H9 (cell line): ENCODE measurements at regions not wholly inside any gene's neighbourhood (a gene's known extent, or its start where the extent isn't known, plus 50 kb on each side); places are given as distances from the start of the nearest gene placed in this dataset.

ENCODE experiments used
- DNase-seq: peaks from one replicate; pipeline ENCODE4 v3.0.0-alpha.2; 2017
- H2AFZ ChIP-seq: one replicate; pipeline ENCODE4 v1.6.1; 2013; ENCODE audit warnings: mild to moderate bottlenecking, low read length, control low read depth, moderate library complexity
- H2AK5ac ChIP-seq: 2 replicates; pipeline ENCODE4 v1.6.1; 2013; ENCODE audit warnings: low read length, control low read depth, mixed read lengths; ENCODE audit not compliant: insufficient read length
- H2BK120ac ChIP-seq: one replicate; pipeline ENCODE4 v1.6.1; 2013; ENCODE audit warnings: low read depth, mild to moderate bottlenecking, low read length, control low read depth, inconsistent platforms; ENCODE audit not compliant: poor library complexity, severe bottlenecking
- H2BK12ac ChIP-seq: 2 replicates; pipeline ENCODE4 v1.6.1; 2013; ENCODE audit warnings: low read length, control low read depth, mixed read lengths, low read depth; ENCODE audit not compliant: insufficient read length
- H2BK15ac ChIP-seq: 2 replicates; pipeline ENCODE4 v1.6.1; 2013; ENCODE audit warnings: low read depth, low read length, control low read depth
- H2BK20ac ChIP-seq: one replicate; pipeline ENCODE4 v1.6.1; 2013; ENCODE audit warnings: low read depth, mild to moderate bottlenecking, low read length, control low read depth, inconsistent platforms; ENCODE audit not compliant: poor library complexity, severe bottlenecking
- H2BK5ac ChIP-seq: 2 replicates; pipeline ENCODE4 v1.6.1; 2013; ENCODE audit warnings: low read length, control low read depth, mixed read lengths; ENCODE audit not compliant: insufficient read length
- H3K14ac ChIP-seq: 2 replicates; pipeline ENCODE4 v1.6.1; 2013; ENCODE audit warnings: low read length, control low read depth; ENCODE audit not compliant: insufficient read depth
- H3K18ac ChIP-seq: 2 replicates; pipeline ENCODE4 v1.6.1; 2013; ENCODE audit warnings: low read depth, mild to moderate bottlenecking, mixed read lengths, low read length, control low read depth; ENCODE audit not compliant: insufficient read length
- H3K23ac ChIP-seq: 2 replicates; pipeline ENCODE4 v1.6.1; 2013; ENCODE audit warnings: low read length, control low read depth, mixed read lengths, low read depth; ENCODE audit not compliant: insufficient read length
- H3K23me2 ChIP-seq: 2 replicates; pipeline ENCODE4 v1.6.1; 2013; ENCODE audit warnings: low read depth, mild to moderate bottlenecking, mixed read lengths, low read length, control low read depth; ENCODE audit not compliant: insufficient read length, poor library complexity, severe bottlenecking
- H3K27ac ChIP-seq: 2 replicates; pipeline ENCODE4 v1.5.1; 2013; ENCODE audit warnings: low read length, control low read depth, mixed read lengths, low read depth; ENCODE audit not compliant: insufficient read length
- H3K27me3 ChIP-seq: 2 replicates; pipeline ENCODE4 v1.6.1; 2013; ENCODE audit warnings: low read length, control low read depth, inconsistent platforms; ENCODE audit not compliant: insufficient read depth
- H3K4ac ChIP-seq: 2 replicates; pipeline ENCODE4 v1.6.1; 2013; ENCODE audit warnings: low read depth, mild to moderate bottlenecking, control low read depth, inconsistent platforms, low read length, moderate library complexity
- H3K4me1 ChIP-seq: 2 replicates; pipeline ENCODE4 v1.6.1; 2013; ENCODE audit warnings: low read length, control low read depth, inconsistent platforms; ENCODE audit not compliant: insufficient read depth
- H3K4me2 ChIP-seq: 2 replicates; pipeline ENCODE4 v1.6.1; 2013; ENCODE audit warnings: low read length, control low read depth, mixed read lengths; ENCODE audit not compliant: insufficient read length, insufficient read depth
- H3K56ac ChIP-seq: 2 replicates; pipeline ENCODE4 v1.6.1; 2013; ENCODE audit warnings: low read depth, mild to moderate bottlenecking, mixed read lengths, low read length, control low read depth; ENCODE audit not compliant: insufficient read length
- H3K79me1 ChIP-seq: 2 replicates; pipeline ENCODE4 v1.6.1; 2013; ENCODE audit warnings: low read depth, mild to moderate bottlenecking, moderate library complexity, low read length, control low read depth, inconsistent platforms; ENCODE audit not compliant: insufficient read depth, poor library complexity, severe bottlenecking
- H3K79me2 ChIP-seq: 2 replicates; pipeline ENCODE4 v1.6.1; 2013; ENCODE audit warnings: low read length, control low read depth, inconsistent platforms; ENCODE audit not compliant: insufficient read depth
- H3K9ac ChIP-seq: 2 replicates; pipeline ENCODE4 v1.6.1; 2013; ENCODE audit warnings: low read length, control low read depth, mixed read lengths; ENCODE audit not compliant: insufficient read length; ENCODE audit errors: extremely low read depth
- H3K9me3 ChIP-seq: one replicate; pipeline ENCODE4 v1.6.1; 2013; ENCODE audit warnings: low read depth, low read length, inconsistent platforms; ENCODE audit not compliant: control insufficient read depth
- H3T11ph ChIP-seq: one replicate; pipeline ENCODE4 v1.6.1; 2013; ENCODE audit warnings: mild to moderate bottlenecking, low read length, control low read depth, inconsistent platforms
- H4K20me1 ChIP-seq: one replicate; pipeline ENCODE4 v1.6.1; 2013; ENCODE audit not compliant: control insufficient read depth, insufficient read length, insufficient read depth
- H4K5ac ChIP-seq: 2 replicates; pipeline ENCODE4 v1.6.1; 2013; ENCODE audit warnings: low read depth, mild to moderate bottlenecking, mixed read lengths, low read length, control low read depth; ENCODE audit not compliant: insufficient read length
- H4K8ac ChIP-seq: replicated peaks from 2 replicates; pipeline ENCODE4 v1.6.1; 2013; ENCODE audit warnings: low read length, control low read depth, mixed read lengths, low read depth; ENCODE audit not compliant: insufficient read length
- H4K91ac ChIP-seq: 2 replicates; pipeline ENCODE4 v1.6.1; 2013; ENCODE audit warnings: low read depth, mild to moderate bottlenecking, moderate library complexity, mixed read lengths, low read length, control low read depth; ENCODE audit not compliant: insufficient read length
- H3K27ac Mint-ChIP-seq, 3 experiments: 2 replicates in 2 of 3; 3 replicates in 1 of 3; pipeline ENCODE4 v1.8.0; 2020 to 2021; ENCODE audit warnings: mixed read lengths in 3 of 3, mild to moderate bottlenecking in 1 of 3, moderate library complexity in 1 of 3
- H3K27me3 Mint-ChIP-seq: 2 replicates; pipeline ENCODE4 v1.8.0; 2021; ENCODE audit warnings: low read depth, mild to moderate bottlenecking, moderate library complexity, mixed read lengths
- H3K36me3 Mint-ChIP-seq, 3 experiments: 2 replicates in 2 of 3; 3 replicates in 1 of 3; pipeline ENCODE4 v1.8.0; 2020 to 2021; ENCODE audit warnings: low read depth in 3 of 3, mixed read lengths in 3 of 3; ENCODE audit not compliant: insufficient read depth in 1 of 3
- H3K4me1 Mint-ChIP-seq, 2 experiments: 2 replicates each; pipeline ENCODE4 v1.8.0; 2020; ENCODE audit warnings: mixed read lengths in 2 of 2
- H3K4me3 Mint-ChIP-seq, 2 experiments: 2 replicates in 1 of 2; 3 replicates in 1 of 2; pipeline ENCODE4 v1.8.0; 2020 to 2021; ENCODE audit warnings: mild to moderate bottlenecking in 2 of 2, mixed read lengths in 2 of 2, moderate library complexity in 1 of 2
- H3K9me3 Mint-ChIP-seq, 2 experiments: 2 replicates in 1 of 2; 3 replicates in 1 of 2; pipeline ENCODE4 v1.8.0; 2020; ENCODE audit warnings: mild to moderate bottlenecking in 2 of 2, mixed read lengths in 2 of 2, moderate library complexity in 1 of 2
- CTCF ChIP-seq: fragments of 200-600 bp; sonication (generic); conservative IDR thresholded peaks from 3 replicates; pipeline ENCODE4 v1.8.0; 2021; ENCODE audit warnings: antibody characterized with exemption, mild to moderate bottlenecking

GRCh38 chr4:177161781-177162180 lies 147.9 kb upstream of the NEIL3 start:
- no peak overlapping the region for H4K91ac ChIP-seq
- no peak overlapping the region for H3K4ac ChIP-seq
- H3K27ac ChIP-seq, result no peak overlapping the region
- H3K23me2 ChIP-seq, result no peaks in the 10 kb centered on the region
- no peak overlapping the region for H4K8ac ChIP-seq
- no peak overlapping the region for H2BK12ac ChIP-seq
- H3K79me1 ChIP-seq, result no peaks in the 10 kb centered on the region
- no peak overlapping the region for H3K18ac ChIP-seq
- no peaks in the 10 kb centered on the region for H3K27me3 ChIP-seq
- H4K20me1 ChIP-seq, result no peaks in the 10 kb centered on the region
- H3K14ac ChIP-seq, result no peak overlapping the region
- TF ChIP-seq CTCF, result no peak
- Mint-ChIP-seq H3K4me3 (no peak overlapping the region), H3K9me3 (peaks cover 4 to 6% of the 10 kb centered on the region in 2 experiments; a peak in 4 of 5 replicates), H3K36me3 (peaks cover 0 to 4% (median 4%) of the 10 kb centered on the region in 3 experiments; a peak in 2 of 7 replicates), H3K27ac (no peak overlapping the region), H3K4me1 (no peaks in the 10 kb centered on the region), H3K27me3 (no peaks in the 10 kb centered on the region; the same call in 1 of the 2 replicates)
- H2BK20ac ChIP-seq, result no peak overlapping the region
- H3K9me3 ChIP-seq, result no peaks in the 10 kb centered on the region
- H3K23ac ChIP-seq, result no peak overlapping the region
- no peak overlapping the region for H3K4me2 ChIP-seq
- H3K79me2 ChIP-seq, result no peaks in the 10 kb centered on the region
- no peaks in the 10 kb centered on the region for H3K4me1 ChIP-seq
- no peak overlapping the region for H3K9ac ChIP-seq
- DNase-seq, result no peak
- H2AK5ac ChIP-seq, result no peak overlapping the region
- H3K56ac ChIP-seq, result no peak overlapping the region
- H3T11ph ChIP-seq, result no peak overlapping the region
- H4K5ac ChIP-seq, result no peak overlapping the region
- no peak overlapping the region for H2AFZ ChIP-seq
- H2BK15ac ChIP-seq, result no peak overlapping the region
- H2BK5ac ChIP-seq, result no peak overlapping the region
- no peak overlapping the region for H2BK120ac ChIP-seq
